DOHH2 (cell line): ENCODE measurements at regions not wholly inside any gene's neighbourhood (a gene's known extent, or its start where the extent isn't known, plus 50 kb on each side); places are given as distances from the start of the nearest gene placed in this dataset.

Experiments
- H3F3A ChIP-seq: fragments of 200-600 bp; sonication (generic), shearing (Covaris generic); 2 replicates; pipeline ENCODE4 v1.6.0; 2016; ENCODE audit warnings: antibody characterized with exemption, mild to moderate bottlenecking; ENCODE audit not compliant: control insufficient read depth, insufficient read depth
- H3K27ac ChIP-seq: fragments of 200-600 bp; sonication (generic); 2 replicates; pipeline ENCODE4 v1.5.1; 2014; ENCODE audit warnings: low read depth, mild to moderate bottlenecking, low read length, moderate library complexity
- H3K27me3 ChIP-seq: fragments of 200-600 bp; sonication (generic); 2 replicates; pipeline ENCODE4 v1.6.1; 2014; ENCODE audit warnings: mild to moderate bottlenecking, low read length, mixed read lengths; ENCODE audit not compliant: control insufficient read depth
- H3K36me3 ChIP-seq: fragments of 200-600 bp; sonication (generic); 2 replicates; pipeline ENCODE4 v1.6.1; 2014; ENCODE audit warnings: mild to moderate bottlenecking, low read length, moderate library complexity, mixed read lengths; ENCODE audit not compliant: control insufficient read depth
- H3K4me1 ChIP-seq: fragments of 200-600 bp; sonication (generic); 2 replicates; pipeline ENCODE4 v1.6.1; 2014; ENCODE audit warnings: mild to moderate bottlenecking, low read length, mixed read lengths; ENCODE audit not compliant: control insufficient read depth
- H3K4me2 ChIP-seq: fragments of 200-600 bp; sonication (generic); 2 replicates; pipeline ENCODE4 v1.6.0; 2014; ENCODE audit warnings: mild to moderate bottlenecking, low read length, moderate library complexity
- H3K4me3 ChIP-seq: fragments of 200-600 bp; sonication (generic); 2 replicates; pipeline ENCODE4 v1.5.1; 2014; ENCODE audit warnings: mild to moderate bottlenecking, low read length, mixed read lengths
- H3K79me2 ChIP-seq: fragments of 200-600 bp; sonication (generic); 2 replicates; pipeline ENCODE4 v1.6.1; 2014; ENCODE audit warnings: mild to moderate bottlenecking, low read length, mixed read lengths; ENCODE audit not compliant: control insufficient read depth
- H3K9me2 ChIP-seq: fragments of 200-600 bp; sonication (generic); replicated peaks from 2 replicates; pipeline ENCODE4 v1.6.1; 2014; ENCODE audit warnings: mild to moderate bottlenecking, low read length, mixed read lengths; ENCODE audit not compliant: control insufficient read depth
- H3K9me3 ChIP-seq: fragments of 200-600 bp; sonication (generic); 2 replicates; pipeline ENCODE4 v1.6.1; 2014; ENCODE audit warnings: antibody characterized with exemption, low read length, mixed read lengths; ENCODE audit not compliant: control insufficient read depth, insufficient read depth
- H4K20me1 ChIP-seq: fragments of 200-600 bp; sonication (generic); 2 replicates; pipeline ENCODE4 v1.6.0; 2014; ENCODE audit warnings: low read depth, mild to moderate bottlenecking, antibody characterized with exemption, low read length, moderate library complexity; ENCODE audit not compliant: control insufficient read depth, insufficient read depth
- EZH2phosphoT487 ChIP-seq: fragments of 200-600 bp; sonication (generic); IDR thresholded peaks from 2 replicates; pipeline ENCODE4 v1.6.1; 2017; ENCODE audit warnings: borderline replicate concordance, mild to moderate bottlenecking, antibody characterized with exemption, low read length, moderate library complexity, mixed read lengths
- TF ChIP-seq, protein P1 (sequence below): fragments of 200-600 bp; sonication (generic); IDR thresholded peaks from one replicate; pipeline ENCODE4 v1.5.1; 2014; ENCODE audit warnings: antibody characterized with exemption, mild to moderate bottlenecking, low read depth, low read length; ENCODE audit not compliant: poor library complexity, severe bottlenecking

DNA sequence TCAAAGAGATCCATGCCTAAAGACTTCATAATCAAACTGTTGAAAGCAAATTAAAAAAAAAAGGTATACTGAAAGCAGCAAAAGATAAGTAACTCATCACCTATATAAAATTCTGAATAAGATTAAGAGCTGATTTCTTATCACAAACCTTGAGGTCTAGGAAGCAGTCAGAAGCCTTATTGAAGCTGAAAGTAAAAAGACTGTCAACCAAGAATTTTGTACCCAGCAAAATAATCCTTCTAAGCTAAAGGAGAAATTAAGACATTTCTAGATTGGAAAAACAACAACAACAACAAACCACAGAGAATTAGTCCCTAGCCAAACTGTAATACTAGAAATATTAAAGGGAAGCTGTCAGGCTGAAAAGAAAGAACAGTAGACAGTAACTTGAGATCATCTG, 622.9 kb downstream of the PCDH7 start:
- H3K4me3 ChIP-seq: no peak overlapping the region
- peaks cover 4% of the 10 kb centered on the region; the same call in 1 of the 2 replicates for H3K9me3 ChIP-seq
- H3K4me2 ChIP-seq: no peak overlapping the region
- no peaks in the 10 kb centered on the region for H4K20me1 ChIP-seq
- peaks cover 4% of the 10 kb centered on the region; the same call in 1 of the 2 replicates for H3K4me1 ChIP-seq
- no peaks in the 10 kb centered on the region for H3K79me2 ChIP-seq
- H3K9me2 ChIP-seq: no peaks in the 10 kb centered on the region
- no peaks in the 10 kb centered on the region for H3F3A ChIP-seq
- TF ChIP-seq EZH2phosphoT487: no peak
- TF ChIP-seq, protein P1, sequence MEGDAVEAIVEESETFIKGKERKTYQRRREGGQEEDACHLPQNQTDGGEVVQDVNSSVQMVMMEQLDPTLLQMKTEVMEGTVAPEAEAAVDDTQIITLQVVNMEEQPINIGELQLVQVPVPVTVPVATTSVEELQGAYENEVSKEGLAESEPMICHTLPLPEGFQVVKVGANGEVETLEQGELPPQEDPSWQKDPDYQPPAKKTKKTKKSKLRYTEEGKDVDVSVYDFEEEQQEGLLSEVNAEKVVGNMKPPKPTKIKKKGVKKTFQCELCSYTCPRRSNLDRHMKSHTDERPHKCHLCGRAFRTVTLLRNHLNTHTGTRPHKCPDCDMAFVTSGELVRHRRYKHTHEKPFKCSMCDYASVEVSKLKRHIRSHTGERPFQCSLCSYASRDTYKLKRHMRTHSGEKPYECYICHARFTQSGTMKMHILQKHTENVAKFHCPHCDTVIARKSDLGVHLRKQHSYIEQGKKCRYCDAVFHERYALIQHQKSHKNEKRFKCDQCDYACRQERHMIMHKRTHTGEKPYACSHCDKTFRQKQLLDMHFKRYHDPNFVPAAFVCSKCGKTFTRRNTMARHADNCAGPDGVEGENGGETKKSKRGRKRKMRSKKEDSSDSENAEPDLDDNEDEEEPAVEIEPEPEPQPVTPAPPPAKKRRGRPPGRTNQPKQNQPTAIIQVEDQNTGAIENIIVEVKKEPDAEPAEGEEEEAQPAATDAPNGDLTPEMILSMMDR: no peak
- no peaks in the 10 kb centered on the region for H3K36me3 ChIP-seq
- H3K27ac ChIP-seq: no peak overlapping the region
- H3K27me3 ChIP-seq: no peaks in the 10 kb centered on the region

DNA sequence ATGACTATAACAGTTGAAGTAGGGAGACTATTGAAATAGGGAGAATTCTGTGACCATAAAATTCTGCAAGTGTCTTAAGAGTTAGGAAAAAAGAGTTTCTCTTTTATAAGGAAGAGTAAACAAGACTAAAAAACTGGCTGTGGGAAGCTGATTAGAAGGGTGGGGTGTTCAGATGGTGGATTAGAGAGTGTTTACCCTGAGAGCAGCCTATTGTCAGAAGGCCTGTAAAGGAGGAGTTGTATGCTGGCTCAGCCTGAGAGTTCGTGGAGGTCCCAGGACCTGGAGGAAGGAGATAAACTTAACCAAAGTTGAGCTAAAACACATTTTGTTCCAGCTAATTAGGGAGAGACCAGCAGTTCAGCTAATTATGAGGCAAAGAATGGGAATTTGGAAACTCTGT, 629.7 kb downstream of the PCDH7 start:
- H3K36me3 ChIP-seq: no peaks in the 10 kb centered on the region
- no peaks in the 10 kb centered on the region for H3F3A ChIP-seq
- H3K4me1 ChIP-seq: no peaks in the 10 kb centered on the region
- no peak for TF ChIP-seq EZH2phosphoT487
- TF ChIP-seq, protein P1: no peak
- H3K4me3 ChIP-seq: no peak overlapping the region
- H3K27me3 ChIP-seq: no peaks in the 10 kb centered on the region
- H3K4me2 ChIP-seq: no peak overlapping the region
- no peaks in the 10 kb centered on the region for H3K79me2 ChIP-seq
- H3K9me2 ChIP-seq: no peaks in the 10 kb centered on the region
- H3K9me3 ChIP-seq: no peaks in the 10 kb centered on the region
- no peaks in the 10 kb centered on the region for H4K20me1 ChIP-seq
- H3K27ac ChIP-seq: no peak overlapping the region

DNA sequence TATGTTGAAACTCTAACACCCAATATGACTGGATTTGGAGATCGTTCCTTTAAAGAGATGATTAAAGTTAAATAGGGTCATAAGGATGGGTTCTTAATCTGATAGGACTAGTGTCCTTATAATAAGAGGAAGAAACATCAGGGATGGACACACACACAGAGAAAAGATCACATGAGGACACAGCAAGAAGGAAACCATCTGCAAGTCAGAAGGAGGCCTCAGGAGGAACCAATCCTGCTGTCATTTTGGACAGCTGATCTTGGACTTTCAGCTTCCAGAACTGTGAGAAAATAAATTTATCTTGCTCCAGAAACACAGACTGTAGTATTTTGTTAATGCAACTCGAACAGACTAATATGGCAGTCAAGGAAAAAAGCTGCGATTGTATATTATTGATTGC, 631.5 kb downstream of the PCDH7 start:
- no peaks in the 10 kb centered on the region for H3K4me1 ChIP-seq
- no peak overlapping the region for H3K27ac ChIP-seq
- no peaks in the 10 kb centered on the region for H4K20me1 ChIP-seq
- H3K79me2 ChIP-seq: no peaks in the 10 kb centered on the region
- H3K4me3 ChIP-seq: no peak overlapping the region
- no peaks in the 10 kb centered on the region for H3K9me3 ChIP-seq
- no peaks in the 10 kb centered on the region for H3K27me3 ChIP-seq
- TF ChIP-seq, protein P1: no peak
- TF ChIP-seq EZH2phosphoT487: no peak
- no peaks in the 10 kb centered on the region for H3F3A ChIP-seq
- no peaks in the 10 kb centered on the region for H3K9me2 ChIP-seq
- no peak overlapping the region for H3K4me2 ChIP-seq
- no peaks in the 10 kb centered on the region for H3K36me3 ChIP-seq

DNA sequence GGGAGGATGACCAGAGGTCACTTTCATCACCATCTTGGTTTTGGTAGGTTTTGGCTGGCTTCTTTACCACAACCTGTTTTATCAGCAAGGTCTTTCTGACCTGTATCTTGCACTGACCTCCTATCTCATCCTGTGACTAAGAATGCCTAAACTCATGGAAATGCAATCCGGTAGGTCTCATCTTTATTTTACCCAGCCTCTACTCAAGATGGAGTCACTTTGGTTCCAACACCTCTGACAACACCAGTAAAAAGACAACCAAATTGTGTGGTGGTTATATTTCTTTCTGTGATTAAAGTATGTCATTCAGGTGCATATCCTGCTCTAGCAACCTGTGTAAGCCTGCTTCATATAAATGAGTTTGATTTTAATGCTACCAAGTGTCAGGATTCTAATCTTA, 636.7 kb downstream of the PCDH7 start:
- Histone ChIP-seq H3K9me3 (no peaks in the 10 kb centered on the region), H3K27me3 (no peaks in the 10 kb centered on the region), H3K4me1 (no peaks in the 10 kb centered on the region), H3K36me3 (no peaks in the 10 kb centered on the region), H4K20me1 (no peaks in the 10 kb centered on the region), H3K9me2 (no peaks in the 10 kb centered on the region), H3K79me2 (no peaks in the 10 kb centered on the region), H3F3A (no peaks in the 10 kb centered on the region), H3K4me2 (no peak overlapping the region), H3K27ac (no peak overlapping the region), H3K4me3 (no peak overlapping the region)
- TF ChIP-seq, protein P1: no peak
- TF ChIP-seq EZH2phosphoT487: no peak
